Heart left ventricle (tissue), 16 donors: ENCODE measurements at regions not wholly inside any gene's neighbourhood (a gene's known extent, or its start where the extent isn't known, plus 50 kb on each side); places are given as distances from the start of the nearest gene placed in this dataset.

Experiments used
- ATAC-seq, 4 donors: fragments of 200-7000 bp; cut with Tn5 transposase; one replicate each; pipeline ENCODE4 v1.9.1; 2020 to 2022; ENCODE audit warnings: moderate library complexity in 4 of 4, mild to moderate bottlenecking in 3 of 4, moderate number of reproducible peaks in 1 of 4
- DNase-seq, 5 donors: peaks; one replicate each; pipeline ENCODE4 v3.0.0-alpha.2; 2020
- H3K27ac ChIP-seq, 12 donors: fragments of 200-600 bp; sonication (generic) in 4 of 12; one replicate each; pipeline versions ENCODE4 v1.5.0 to v1.8.0; 2016 to 2022; ENCODE audit warnings: mild to moderate bottlenecking in 2 of 12
- H3K27me3 ChIP-seq, 9 donors: fragments of 200-600 bp; sonication (generic) in 2 of 9; one replicate each; pipeline versions ENCODE4 v1.5.1 to v1.8.0; 2016 to 2022; ENCODE audit warnings: mild to moderate bottlenecking in 3 of 9
- H3K36me3 ChIP-seq, 9 donors: fragments of 200-600 bp; sonication (generic) in 2 of 9; one replicate each; pipeline versions ENCODE4 v1.5.0 to v1.8.0; 2018 to 2022; ENCODE audit warnings: mild to moderate bottlenecking in 2 of 9
- H3K4me1 ChIP-seq, 12 donors: fragments of 200-600 bp; sonication (generic) in 4 of 12; one replicate each; pipeline versions ENCODE4 v1.5.0 to v1.8.0; 2016 to 2022; ENCODE audit warnings: mild to moderate bottlenecking in 3 of 12
- H3K4me3 ChIP-seq, 12 donors: fragments of 200-600 bp; sonication (generic) in 4 of 12; one replicate each; pipeline versions ENCODE4 v1.5.0 to v1.8.0; 2017 to 2022; ENCODE audit warnings: mild to moderate bottlenecking in 9 of 12, moderate library complexity in 4 of 12
- H3K9me3 ChIP-seq, 12 donors: fragments of 200-600 bp; sonication (generic) in 4 of 12; one replicate each; pipeline versions ENCODE4 v1.5.0 to v1.8.0; 2016 to 2022; ENCODE audit warnings: mild to moderate bottlenecking in 1 of 12
- POLR2A ChIP-seq, 2 donors: fragments of 450-650 bp; IDR thresholded peaks; one replicate each; pipeline ENCODE4 v1.6.1; 2017; ENCODE audit warnings: antibody characterized with exemption in 2 of 2, mild to moderate bottlenecking in 2 of 2, moderate library complexity in 2 of 2
- WGBS, 4 donors: extraction: QIAGEN DNeasy Blood & Tissue Kit in 2 of 4; methylation state at CpG; one replicate each; pipeline versions ENCODE4 v1.1.5 to v1.1.7; 2013 to 2018; 5-methylcytosine and 5-hydroxymethylcytosine counted together
- intact Hi-C, 10 donors: fragments of 100-400 bp; cut with DNase I; formaldehyde crosslinking; loops; one replicate each; pipeline versions ENCODE4 v1.11.1 to v1.14.2; 2022
- TF ChIP-seq, protein P1 (sequence below), 12 donors: fragments of 200-600 bp; sonication (generic) in 4 of 12; IDR thresholded peaks; one replicate each; pipeline versions ENCODE4 v1.5.0 to v1.8.0; 2018 to 2022; ENCODE audit warnings: antibody characterized with exemption in 12 of 12, mild to moderate bottlenecking in 5 of 12
- donor health status: ischemic (EF 13 %, LVEDD 7.1; RV severe dilation, severe dysfunction).
- donor health status: healthy with polysubstance abuse.
- donor health status: DM: no; HTN: yes; CAD: no.
- donor health status: DM: no; HTN: no; CAD: no.
- donor health status: ischemic (EF 25% LVEDD 6.9; RV normal size, moderate dysfunction).
- donor health status: ischemic (EF 25% LVEDD 5.7; RV mildly dilated, moderate dysfunction).
- donor health status: healthy.
- donor health status: DM: yes; HTN: yes; CAD: no.
- donor health status: ischemic (EF 35%, LVEDD 5.7; RV mildly dilated, moderate dysfunction).
- donor health status: nonischemic (EF 11% LVEDD 7.7; RV severe dilation, severe dysfunction).
- donor health status: DM: yes; HTN: yes; CAD: no.
- donor health status: PGD.
- donor health status: ischemic (EF 29% LVEDD 5.4; RV normal size, mild dysfunction).
- donor health status: nonischemic (EF 23%, LVEDD 6.1; RV moderate dilation, normal function).

DNA sequence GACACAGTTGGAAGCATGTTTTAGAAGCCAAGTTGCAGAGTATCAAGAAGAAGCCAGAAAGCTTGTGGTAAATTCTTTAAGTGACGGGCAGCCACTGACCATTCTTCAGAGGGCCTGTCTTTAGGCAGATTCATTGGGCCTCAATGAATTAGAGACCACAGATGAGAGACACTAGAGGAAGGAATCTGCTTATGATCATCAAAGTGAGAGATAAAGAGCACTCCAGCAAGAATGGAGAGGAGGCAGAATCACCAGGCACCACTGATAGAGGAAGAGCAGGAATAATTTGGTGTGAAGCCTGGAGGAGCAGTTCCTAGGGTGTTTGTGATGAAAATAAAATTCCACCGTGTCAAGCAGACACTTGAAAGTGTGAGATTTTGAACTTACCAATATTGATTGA is 365.9 kb upstream of the SLC30A5 start:
- WGBS, 4 donors: 70 to 83% (median 78%) methylated on average over 2 of the region's 2 CpGs
- H3K9me3 ChIP-seq: no peaks in the 10 kb centered on the region
- ATAC-seq (no peak), DNase-seq (no peak)
- no peaks in the 10 kb centered on the region for H3K36me3 ChIP-seq
- no peak overlapping the region for H3K4me3 ChIP-seq
- intact Hi-C loops: no loop called here
- peaks cover 0 to 29% (median 16%) of the 10 kb centered on the region in 12 donors for H3K4me1 ChIP-seq
- TF ChIP-seq, protein P1, sequence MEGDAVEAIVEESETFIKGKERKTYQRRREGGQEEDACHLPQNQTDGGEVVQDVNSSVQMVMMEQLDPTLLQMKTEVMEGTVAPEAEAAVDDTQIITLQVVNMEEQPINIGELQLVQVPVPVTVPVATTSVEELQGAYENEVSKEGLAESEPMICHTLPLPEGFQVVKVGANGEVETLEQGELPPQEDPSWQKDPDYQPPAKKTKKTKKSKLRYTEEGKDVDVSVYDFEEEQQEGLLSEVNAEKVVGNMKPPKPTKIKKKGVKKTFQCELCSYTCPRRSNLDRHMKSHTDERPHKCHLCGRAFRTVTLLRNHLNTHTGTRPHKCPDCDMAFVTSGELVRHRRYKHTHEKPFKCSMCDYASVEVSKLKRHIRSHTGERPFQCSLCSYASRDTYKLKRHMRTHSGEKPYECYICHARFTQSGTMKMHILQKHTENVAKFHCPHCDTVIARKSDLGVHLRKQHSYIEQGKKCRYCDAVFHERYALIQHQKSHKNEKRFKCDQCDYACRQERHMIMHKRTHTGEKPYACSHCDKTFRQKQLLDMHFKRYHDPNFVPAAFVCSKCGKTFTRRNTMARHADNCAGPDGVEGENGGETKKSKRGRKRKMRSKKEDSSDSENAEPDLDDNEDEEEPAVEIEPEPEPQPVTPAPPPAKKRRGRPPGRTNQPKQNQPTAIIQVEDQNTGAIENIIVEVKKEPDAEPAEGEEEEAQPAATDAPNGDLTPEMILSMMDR (IDR thresholded peaks at IDR 0.05): no peak
- no peak for TF ChIP-seq POLR2A (IDR thresholded peaks at IDR 0.05)
- H3K27me3 ChIP-seq: no peaks in the 10 kb centered on the region
- no peak overlapping the region for H3K27ac ChIP-seq

DNA sequence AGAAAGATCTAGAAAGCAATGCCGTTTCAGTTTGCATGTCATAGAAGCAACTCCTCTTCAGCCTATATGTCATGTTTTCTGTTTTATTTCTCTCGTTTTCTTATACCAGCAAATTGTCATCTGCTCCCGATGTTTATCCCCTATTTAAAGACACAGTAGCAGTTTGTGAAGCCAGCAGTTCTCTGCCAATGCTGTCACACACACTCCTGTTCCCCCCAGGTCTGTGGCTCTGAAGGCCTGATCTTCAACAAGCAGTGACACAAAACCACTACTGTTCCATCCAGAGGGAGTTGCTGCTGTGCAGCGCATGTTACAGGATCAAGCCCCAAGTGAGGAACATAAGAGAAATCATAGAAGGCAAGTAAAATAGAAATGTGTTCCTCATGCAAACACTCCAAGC is 364.1 kb upstream of the SLC30A5 start:
- no peak for TF ChIP-seq POLR2A (IDR thresholded peaks at IDR 0.05)
- TF ChIP-seq, protein P1 (IDR thresholded peaks at IDR 0.05): no peak
- H3K27ac ChIP-seq: peak overlapping the region in 6 of 12 donors; percentile 54 to 87 (median 74)
- intact Hi-C loops: loop anchor here in 1 of 10 donors (5.0 kb wide), 1 partner anchor 223 kb away; no protein-coding TSS in a partner anchor
- ATAC-seq (no peak), DNase-seq (no peak)
- H3K36me3 ChIP-seq: no peaks in the 10 kb centered on the region
- H3K27me3 ChIP-seq: no peaks in the 10 kb centered on the region
- peaks cover 0 to 29% (median 16%) of the 10 kb centered on the region in 12 donors for H3K4me1 ChIP-seq
- H3K4me3 ChIP-seq: no peak overlapping the region
- 53 to 69% (median 61%) methylated on average over 4 of the region's 4 CpGs for WGBS, 4 donors
- H3K9me3 ChIP-seq: no peaks in the 10 kb centered on the region

DNA sequence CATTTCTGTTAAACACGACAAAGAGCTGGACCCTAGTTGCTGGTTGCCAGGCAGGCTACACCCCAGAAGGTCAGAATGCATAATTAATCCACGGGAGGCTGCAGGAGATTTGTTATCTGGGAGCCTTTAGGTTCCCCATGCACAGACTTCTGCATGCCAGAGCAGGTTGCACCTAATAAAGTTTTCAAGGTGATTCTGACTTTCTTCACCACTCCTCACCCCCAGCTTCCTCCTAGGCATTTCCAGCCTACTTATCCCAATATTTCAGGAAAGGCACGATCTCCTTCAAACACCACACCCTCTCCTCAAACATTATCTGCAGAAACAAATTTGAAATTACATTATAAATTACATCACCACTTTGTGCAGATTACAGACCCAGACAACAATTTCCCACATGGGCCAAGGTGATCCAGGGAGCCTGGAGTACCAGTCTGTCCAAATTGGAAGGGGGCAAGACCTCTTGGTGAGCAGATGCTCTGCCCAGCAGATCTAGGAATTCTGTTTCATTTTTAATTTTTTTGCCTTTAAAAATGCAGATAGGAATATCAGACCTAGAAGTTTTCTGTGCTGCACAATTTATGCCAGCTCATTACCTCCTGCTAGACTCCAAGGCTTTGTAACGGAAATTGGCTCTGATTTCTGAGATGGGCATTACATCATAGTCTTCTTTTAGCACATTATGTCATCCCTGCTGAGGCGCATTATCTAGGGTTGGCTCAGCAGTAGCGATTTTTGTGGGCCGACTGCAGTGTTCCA is 363.4 kb upstream of the SLC30A5 start:
- TF ChIP-seq POLR2A (IDR thresholded peaks at IDR 0.05): no peak
- TF ChIP-seq, protein P1 (IDR thresholded peaks at IDR 0.05): no peak
- WGBS, 4 donors: 14 to 21% (median 15%) methylated on average over 7 of the region's 7 CpGs
- Histone ChIP-seq H3K4me1 (peaks cover 0 to 29% (median 16%) of the 10 kb centered on the region in 12 donors), H3K27ac (peak overlapping the region in 9 of 12 donors; percentile 35 to 87 (median 65)), H3K4me3 (peak overlapping the region in 1 of 12 donors; percentile 2), H3K27me3 (no peaks in the 10 kb centered on the region), H3K9me3 (no peaks in the 10 kb centered on the region), H3K36me3 (no peaks in the 10 kb centered on the region)
- peak; percentile 89 to 96 (median 92) for ATAC-seq
- intact Hi-C loops: loop anchor here in 1 of 10 donors (5.0 kb wide), 1 partner anchor 222 kb away; no protein-coding TSS in a partner anchor
- DNase-seq: peak in 4 of 5 donors; percentile 40 to 63 (median 49)

DNA sequence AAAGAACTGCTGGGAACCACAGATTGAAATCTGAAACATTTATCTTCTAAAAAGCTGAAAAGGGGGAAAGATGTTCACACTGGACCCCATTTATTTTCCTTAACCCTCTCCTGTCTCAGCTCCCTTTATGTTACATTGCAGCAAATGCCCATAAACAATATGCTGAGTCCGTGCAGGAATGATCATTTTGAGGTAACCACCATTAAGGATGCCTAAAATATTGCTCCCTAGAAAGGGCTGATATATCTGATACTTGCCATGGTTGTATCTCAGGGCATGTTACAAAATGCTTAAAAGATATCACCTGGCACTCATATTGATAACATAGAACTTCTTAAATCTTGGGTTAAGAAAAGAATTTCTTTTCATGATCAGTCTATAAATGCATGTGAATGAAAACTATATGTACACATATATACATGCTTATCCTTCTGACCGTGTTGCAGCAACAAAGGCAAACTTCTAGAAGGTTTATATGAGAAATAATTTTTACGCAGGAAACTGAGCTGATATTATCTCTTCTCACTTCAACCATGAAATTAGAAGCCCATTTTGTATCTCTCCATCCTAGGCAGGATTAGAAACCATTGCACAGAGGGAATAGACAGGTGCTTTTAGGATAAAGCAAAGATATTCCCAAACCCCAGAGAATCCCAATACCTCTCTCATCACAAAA is 362.7 kb upstream of the SLC30A5 start:
- H3K9me3 ChIP-seq: no peaks in the 10 kb centered on the region
- H3K4me3 ChIP-seq: peak overlapping the region in 1 of 12 donors; percentile 2
- peak overlapping the region in 8 of 12 donors; percentile 48 to 87 (median 66) for H3K27ac ChIP-seq
- H3K36me3 ChIP-seq: no peaks in the 10 kb centered on the region
- TF ChIP-seq POLR2A (IDR thresholded peaks at IDR 0.05): no peak
- TF ChIP-seq, protein P1 (IDR thresholded peaks at IDR 0.05): no peak
- H3K4me1 ChIP-seq: peaks cover 0 to 26% (median 16%) of the 10 kb centered on the region in 12 donors
- WGBS, 4 donors: 61 to 69% (median 63%) methylated on average over 3 of the region's 3 CpGs
- DNase-seq (no peak), ATAC-seq (peak in 2 of 4 donors; percentile 12 to 17)
- no peaks in the 10 kb centered on the region for H3K27me3 ChIP-seq
- intact Hi-C loops: loop anchor here in 1 of 10 donors (5.0 kb wide), 1 partner anchor 221 kb away; no protein-coding TSS in a partner anchor
